ENCODE measurements at regions not wholly inside any gene's neighbourhood (a gene's known extent, or its start where the extent isn't known, plus 50 kb on each side); places are given as distances from the start of the nearest gene placed in this dataset.

DNA sequence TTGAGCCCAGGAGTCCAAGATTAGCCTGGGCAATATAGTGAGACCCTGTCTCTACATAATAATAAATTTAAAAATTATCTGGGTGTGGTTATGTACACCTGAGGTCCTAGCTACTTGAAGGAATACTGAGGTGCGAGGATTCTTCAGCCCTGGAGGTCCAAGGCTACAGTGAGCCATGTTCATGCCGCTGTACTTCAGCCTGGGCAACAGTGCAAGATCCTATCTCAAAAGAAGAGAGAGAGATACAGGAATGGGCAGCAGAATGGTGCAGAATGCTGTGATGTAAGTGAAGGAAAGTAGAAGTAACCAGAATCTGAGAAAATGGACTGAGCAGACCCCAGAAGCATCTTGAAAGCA is 62.7 kb upstream of the EXOC4 start:
- H3K4me3 ChIP-seq (replicated peaks; ENCODE audit: low read depth, low read length) = no peak overlapping the region
- DNase-seq (ENCODE audit: low read depth) = no peak
- TF ChIP-seq, protein P1, sequence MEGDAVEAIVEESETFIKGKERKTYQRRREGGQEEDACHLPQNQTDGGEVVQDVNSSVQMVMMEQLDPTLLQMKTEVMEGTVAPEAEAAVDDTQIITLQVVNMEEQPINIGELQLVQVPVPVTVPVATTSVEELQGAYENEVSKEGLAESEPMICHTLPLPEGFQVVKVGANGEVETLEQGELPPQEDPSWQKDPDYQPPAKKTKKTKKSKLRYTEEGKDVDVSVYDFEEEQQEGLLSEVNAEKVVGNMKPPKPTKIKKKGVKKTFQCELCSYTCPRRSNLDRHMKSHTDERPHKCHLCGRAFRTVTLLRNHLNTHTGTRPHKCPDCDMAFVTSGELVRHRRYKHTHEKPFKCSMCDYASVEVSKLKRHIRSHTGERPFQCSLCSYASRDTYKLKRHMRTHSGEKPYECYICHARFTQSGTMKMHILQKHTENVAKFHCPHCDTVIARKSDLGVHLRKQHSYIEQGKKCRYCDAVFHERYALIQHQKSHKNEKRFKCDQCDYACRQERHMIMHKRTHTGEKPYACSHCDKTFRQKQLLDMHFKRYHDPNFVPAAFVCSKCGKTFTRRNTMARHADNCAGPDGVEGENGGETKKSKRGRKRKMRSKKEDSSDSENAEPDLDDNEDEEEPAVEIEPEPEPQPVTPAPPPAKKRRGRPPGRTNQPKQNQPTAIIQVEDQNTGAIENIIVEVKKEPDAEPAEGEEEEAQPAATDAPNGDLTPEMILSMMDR (IDR thresholded peaks at IDR 0.05; ENCODE audit: low read length, missing control alignments) = no peak

DNA sequence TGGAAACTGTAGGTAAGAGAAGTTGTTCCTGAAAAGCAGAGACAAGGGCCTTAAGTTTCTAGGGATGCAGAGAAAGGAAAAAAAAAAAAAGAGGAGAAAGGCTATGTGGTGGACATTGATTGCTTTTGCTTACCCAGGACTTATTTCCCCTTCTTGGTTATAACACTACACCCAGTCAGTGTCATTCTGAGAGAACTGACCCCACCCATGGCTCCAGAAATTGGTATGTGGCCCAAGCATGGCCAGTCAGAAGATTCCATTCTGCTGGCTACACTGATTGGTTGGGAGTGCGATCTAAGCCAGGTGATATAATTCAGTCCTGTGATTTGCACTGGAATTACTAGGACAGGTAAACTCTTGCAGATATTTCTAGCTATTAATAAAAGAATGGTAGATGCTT is 62.2 kb upstream of the EXOC4 start:
- DNase-seq (ENCODE audit: low read depth) = no peak
- TF ChIP-seq, protein P1 (IDR thresholded peaks at IDR 0.05; ENCODE audit: low read length, missing control alignments) = no peak
- H3K4me3 ChIP-seq (replicated peaks; ENCODE audit: low read depth, low read length) = no peak overlapping the region

DNA sequence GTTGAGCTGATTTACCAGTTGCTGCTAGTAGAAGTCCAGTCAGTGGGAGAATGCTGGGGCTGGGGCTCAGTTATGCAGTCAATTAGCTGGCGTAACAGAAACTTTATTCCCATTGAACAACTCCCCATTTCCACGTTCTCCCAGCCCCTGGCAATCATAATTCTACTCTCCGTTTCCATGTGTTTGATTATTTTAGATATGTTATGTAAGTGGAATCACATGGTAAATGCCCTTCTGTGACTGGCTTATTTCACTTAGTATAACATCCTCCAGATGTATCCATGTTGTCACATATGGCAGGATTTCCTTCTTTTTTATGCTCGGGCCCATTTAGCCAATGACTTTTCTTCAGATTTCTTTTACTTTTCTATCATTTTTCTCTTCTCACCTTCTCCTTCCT is 61.1 kb upstream of the EXOC4 start:
- no peak for DNase-seq (ENCODE audit: low read depth)
- TF ChIP-seq, protein P1 (IDR thresholded peaks at IDR 0.05; ENCODE audit: low read length, missing control alignments) = no peak
- H3K4me3 ChIP-seq (replicated peaks; ENCODE audit: low read depth, low read length) = no peak overlapping the region

DNA sequence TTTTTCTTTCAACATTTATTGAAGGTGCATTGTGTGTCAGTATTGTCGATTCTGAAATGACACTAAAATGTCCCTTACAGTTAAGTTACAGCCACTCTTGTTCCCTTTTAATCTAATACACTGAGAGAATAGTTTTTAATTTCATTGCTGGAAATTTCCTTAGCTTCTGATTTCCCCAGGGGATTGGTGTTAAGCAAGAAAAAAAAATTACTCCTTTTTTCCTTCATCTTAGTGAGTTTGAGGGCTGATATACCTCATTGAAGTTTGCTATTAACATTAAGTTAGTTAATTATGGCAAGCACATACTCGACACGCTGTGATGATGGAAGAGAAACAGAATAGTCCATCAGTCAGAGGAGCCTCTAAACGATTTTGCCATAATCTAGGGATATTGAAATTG is 57.0 kb upstream of the EXOC4 start:
- no peak for DNase-seq (ENCODE audit: low read depth)
- TF ChIP-seq, protein P1 (IDR thresholded peaks at IDR 0.05; ENCODE audit: low read length, missing control alignments) = no peak
- no peak overlapping the region for H3K4me3 ChIP-seq (replicated peaks; ENCODE audit: low read depth, low read length)

DNA sequence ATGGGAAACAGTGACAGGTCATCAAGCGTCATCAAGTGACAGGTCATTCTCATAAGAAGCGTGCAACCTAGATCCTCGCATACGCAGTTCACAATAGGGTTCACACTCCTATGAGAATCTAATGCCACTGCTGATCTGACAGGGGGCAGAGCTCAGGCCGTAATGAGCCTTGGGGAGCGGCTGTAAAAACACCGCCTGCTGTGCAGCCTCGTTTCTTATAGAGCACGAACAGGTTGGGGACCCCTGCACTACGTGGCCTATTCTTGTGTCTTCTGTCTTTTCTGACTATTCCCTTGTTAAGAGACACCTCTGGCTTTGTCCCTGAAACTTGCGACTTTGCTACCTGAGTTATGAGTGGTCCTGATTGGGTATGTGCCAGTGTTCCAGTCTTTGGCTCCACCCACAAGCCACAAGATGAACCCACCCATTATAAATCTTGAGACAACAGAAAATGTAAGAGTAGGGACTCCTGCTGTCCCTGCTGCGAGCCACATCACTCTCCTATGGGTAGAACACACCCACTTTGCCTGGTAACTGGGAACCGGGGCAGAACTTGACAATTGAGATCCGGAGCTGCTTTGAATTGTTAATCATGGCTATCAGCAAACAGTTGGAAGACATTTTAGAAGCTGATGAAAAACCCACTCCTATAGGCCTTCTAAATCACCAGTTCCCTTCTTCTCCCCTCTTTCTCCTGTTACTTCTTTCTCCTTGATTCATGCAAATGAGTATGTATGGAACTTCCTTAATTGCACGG is 55.8 kb upstream of the EXOC4 start:
- H3K4me3 ChIP-seq (replicated peaks; ENCODE audit: low read depth, low read length) = no peak overlapping the region
- DNase-seq (ENCODE audit: low read depth) = no peak
- TF ChIP-seq, protein P1 (IDR thresholded peaks at IDR 0.05; ENCODE audit: low read length, missing control alignments) = no peak

DNA sequence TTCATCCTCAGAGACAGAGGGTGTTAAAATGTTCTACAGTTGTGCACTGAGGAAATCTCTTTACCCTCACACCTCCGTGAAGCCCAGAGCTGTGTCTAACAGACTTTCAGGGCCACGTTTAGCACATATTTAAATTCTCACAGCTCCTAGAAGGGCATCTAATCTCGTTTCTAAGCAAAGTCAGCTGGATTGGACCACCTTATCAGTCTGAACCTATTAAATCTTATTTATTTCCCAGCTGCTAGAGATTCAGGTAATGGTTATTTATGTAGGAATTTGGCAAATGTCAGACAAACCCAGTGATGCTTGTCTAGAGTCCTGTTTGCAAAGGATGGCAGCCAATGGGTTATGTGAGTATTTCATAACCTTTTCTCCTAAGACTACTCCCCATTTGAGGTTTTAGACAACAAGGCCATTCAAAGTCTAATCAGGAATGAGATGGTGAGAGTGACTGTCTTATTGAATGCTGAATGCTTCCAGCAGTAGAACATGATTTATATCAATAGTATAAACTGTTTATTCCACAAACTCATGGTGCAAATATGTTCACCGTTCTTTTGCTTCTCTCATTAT is 54.8 kb upstream of the EXOC4 start:
- TF ChIP-seq, protein P1 (IDR thresholded peaks at IDR 0.05; ENCODE audit: low read length, missing control alignments) = no peak
- H3K4me3 ChIP-seq (replicated peaks; ENCODE audit: low read depth, low read length) = no peak overlapping the region
- DNase-seq (ENCODE audit: low read depth) = no peak

DNA sequence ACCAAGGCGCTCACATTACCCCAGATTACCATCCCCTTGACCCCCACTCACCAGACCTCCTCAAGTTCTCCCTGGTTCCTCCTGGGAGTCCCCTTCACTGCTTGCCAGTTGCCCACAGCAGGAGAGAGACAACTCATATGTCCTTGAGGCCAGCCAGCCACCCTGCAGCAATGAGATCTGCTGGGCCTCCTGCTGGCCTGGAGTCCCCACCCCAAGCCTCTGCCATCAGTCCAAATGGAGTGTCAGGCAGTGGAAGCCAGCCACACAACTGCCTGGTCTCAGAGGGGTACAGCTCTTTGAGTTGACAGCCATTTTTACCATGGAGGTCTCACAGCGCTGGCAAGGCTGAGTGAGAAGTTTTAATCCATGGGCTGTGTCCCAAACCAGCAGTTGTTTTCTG is 53.0 kb upstream of the EXOC4 start:
- TF ChIP-seq, protein P1 (IDR thresholded peaks at IDR 0.05; ENCODE audit: low read length, missing control alignments) = no peak
- H3K4me3 ChIP-seq (replicated peaks; ENCODE audit: low read depth, low read length) = no peak overlapping the region
- no peak for DNase-seq (ENCODE audit: low read depth)

All from fibroblast of pulmonary artery (primary cell).